ENCODE measurements at regions not wholly inside any gene's neighbourhood (a gene's known extent, or its start where the extent isn't known, plus 50 kb on each side); places are given as distances from the start of the nearest gene placed in this dataset.

DNA sequence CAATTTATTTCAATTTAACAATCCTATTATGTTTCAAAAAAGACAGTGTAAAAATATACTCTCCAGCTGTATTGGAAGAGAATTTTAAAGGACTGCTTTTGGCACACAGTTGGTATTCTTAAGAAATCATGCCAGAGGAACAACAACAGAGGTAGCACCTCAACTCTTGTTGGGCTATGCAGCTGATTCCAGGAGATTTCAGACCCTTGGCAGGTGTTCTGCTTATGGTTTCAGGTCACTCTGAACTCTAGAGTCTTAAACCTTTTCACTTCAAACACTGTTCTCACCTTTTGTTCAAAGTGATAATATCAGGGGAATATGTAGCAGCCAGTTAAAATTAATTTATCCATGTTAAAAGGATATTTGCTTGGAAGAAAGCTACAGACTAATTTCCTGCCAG lies 160.1 kb downstream of the PFKFB3 start:
- TF ChIP-seq EZH2phosphoT487 (IDR thresholded peaks at IDR 0.05; ENCODE audit: insufficient read depth, low read depth) (no peak), EZH2 (IDR thresholded peaks at IDR 0.05; ENCODE audit: insufficient read depth, poor library complexity, severe bottlenecking) (no peak)
- Histone ChIP-seq H3K4me2 (ENCODE audit: unreplicated experiment) (no peak overlapping the region), H4K20me1 (ENCODE audit: insufficient read depth) (no peaks in the 10 kb centered on the region), H3K27ac (no peak overlapping the region), H3K4me1 (ENCODE audit: insufficient read depth) (no peaks in the 10 kb centered on the region), H3F3A (ENCODE audit: insufficient read depth) (no peaks in the 10 kb centered on the region), H3K4me3 (no peak overlapping the region), H3K9me2 (ENCODE audit: insufficient read depth) (0 out of 2 replicates have a peak, but pooled peaks cover 2% of the 10 kb centered on the region), H3K79me2 (ENCODE audit: insufficient read depth) (no peaks in the 10 kb centered on the region), H3K36me3 (ENCODE audit: low read depth) (no peaks in the 10 kb centered on the region), H3K9ac (no peak overlapping the region), H3K9me3 (ENCODE audit: low read depth) (no peaks in the 10 kb centered on the region), H3K27me3 (replicated peaks; ENCODE audit: insufficient read depth) (peaks cover 9% of the 10 kb centered on the region; the same call in 1 of the 2 replicates), H2AFZ (no peak overlapping the region)
- DNase-seq, result no peak
- in situ Hi-C loops (cut with MboI), result no loop called here

DNA sequence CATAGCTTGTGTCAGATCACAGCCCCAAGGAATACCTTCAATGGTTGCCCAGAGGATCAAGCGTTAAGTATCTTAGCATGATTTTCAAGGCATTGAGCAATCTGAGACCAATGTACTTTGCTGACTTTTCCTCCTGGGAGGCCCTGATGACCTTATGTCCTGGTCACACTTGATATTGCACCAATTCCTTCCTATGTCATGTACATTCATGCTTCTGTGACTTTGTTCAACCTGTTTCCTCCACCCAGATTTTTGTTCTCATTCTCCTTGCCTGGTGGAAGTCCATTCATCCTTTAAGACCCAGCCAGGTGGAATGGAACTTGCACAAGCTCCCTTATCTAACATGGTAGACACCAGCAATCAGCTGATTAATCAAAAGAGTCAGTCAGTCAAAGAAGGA lies 160.8 kb downstream of the PFKFB3 start:
- TF ChIP-seq EZH2 (IDR thresholded peaks at IDR 0.05; ENCODE audit: insufficient read depth, poor library complexity, severe bottlenecking), result no peak
- TF ChIP-seq EZH2phosphoT487 (IDR thresholded peaks at IDR 0.05; ENCODE audit: insufficient read depth, low read depth), result no peak
- DNase-seq, result no peak
- WGBS, 2 experiments (ENCODE audit: low coverage in 1 of 2, low lambda C conversion rate in 2 of 2, missing lambda C conversion rate in 2 of 2), result 0 to 6% methylated on average over 1 of the region's 1 CpG
- no peaks in the 10 kb centered on the region for H3K4me1 ChIP-seq (ENCODE audit: insufficient read depth)
- H3K9me3 ChIP-seq (ENCODE audit: low read depth), result no peaks in the 10 kb centered on the region
- H3K4me2 ChIP-seq (ENCODE audit: unreplicated experiment), result no peak overlapping the region
- H3K9ac ChIP-seq, result no peak overlapping the region
- no peak overlapping the region for H3K27ac ChIP-seq
- H3K79me2 ChIP-seq (ENCODE audit: insufficient read depth), result no peaks in the 10 kb centered on the region
- no peaks in the 10 kb centered on the region for H3F3A ChIP-seq (ENCODE audit: insufficient read depth)
- no peaks in the 10 kb centered on the region for H3K9me2 ChIP-seq (ENCODE audit: insufficient read depth)
- no peak overlapping the region for H2AFZ ChIP-seq
- H3K36me3 ChIP-seq (ENCODE audit: low read depth), result no peaks in the 10 kb centered on the region
- H4K20me1 ChIP-seq (ENCODE audit: insufficient read depth), result no peaks in the 10 kb centered on the region
- in situ Hi-C loops (cut with MboI), result no loop called here
- H3K4me3 ChIP-seq, result no peak overlapping the region
- peaks cover 15% of the 10 kb centered on the region for H3K27me3 ChIP-seq (replicated peaks; ENCODE audit: insufficient read depth)

DNA sequence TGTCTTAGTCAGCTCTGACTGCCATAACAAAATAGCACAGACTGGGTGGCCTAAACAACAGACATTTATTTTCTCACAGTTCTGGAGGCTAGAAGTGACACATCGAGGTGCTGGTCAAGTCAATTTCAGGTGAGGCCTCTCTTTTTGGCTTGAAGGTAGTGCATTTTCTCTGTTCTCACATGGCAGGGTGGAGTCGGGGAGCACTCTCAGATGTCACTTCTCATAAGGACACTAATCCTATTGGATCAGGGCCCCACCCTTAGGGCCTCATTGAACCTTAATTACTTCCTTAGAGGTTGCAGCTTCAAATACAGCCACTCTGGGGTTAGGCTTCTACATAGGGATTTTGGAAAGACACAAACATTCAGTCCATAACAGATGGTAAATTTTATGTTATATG lies 161.6 kb downstream of the PFKFB3 start:
- in situ Hi-C loops (cut with MboI), result no loop called here
- DNase-seq, result no peak
- Histone ChIP-seq H3K4me1 (ENCODE audit: insufficient read depth) (no peaks in the 10 kb centered on the region), H3K9me3 (ENCODE audit: low read depth) (no peaks in the 10 kb centered on the region), H3K79me2 (ENCODE audit: insufficient read depth) (no peaks in the 10 kb centered on the region), H4K20me1 (ENCODE audit: insufficient read depth) (no peaks in the 10 kb centered on the region), H3K4me3 (no peak overlapping the region), H3K27ac (no peak overlapping the region), H3K4me2 (ENCODE audit: unreplicated experiment) (no peak overlapping the region), H2AFZ (no peak overlapping the region), H3F3A (ENCODE audit: insufficient read depth) (no peaks in the 10 kb centered on the region), H3K9ac (no peak overlapping the region), H3K9me2 (ENCODE audit: insufficient read depth) (no peaks in the 10 kb centered on the region), H3K36me3 (ENCODE audit: low read depth) (no peaks in the 10 kb centered on the region), H3K27me3 (replicated peaks; ENCODE audit: insufficient read depth) (peaks cover 13% of the 10 kb centered on the region)
- WGBS, 2 experiments (ENCODE audit: low coverage in 1 of 2, low lambda C conversion rate in 2 of 2, missing lambda C conversion rate in 2 of 2), result 44 to 53% methylated on average over 2 of the region's 2 CpGs
- TF ChIP-seq EZH2 (IDR thresholded peaks at IDR 0.05; ENCODE audit: insufficient read depth, poor library complexity, severe bottlenecking) (no peak), EZH2phosphoT487 (IDR thresholded peaks at IDR 0.05; ENCODE audit: insufficient read depth, low read depth) (no peak)

GRCh38 chr10:6364893-6365292 lies 162.2 kb downstream of the PFKFB3 start:
- H3K4me1 ChIP-seq (ENCODE audit: insufficient read depth), result no peaks in the 10 kb centered on the region

DNA sequence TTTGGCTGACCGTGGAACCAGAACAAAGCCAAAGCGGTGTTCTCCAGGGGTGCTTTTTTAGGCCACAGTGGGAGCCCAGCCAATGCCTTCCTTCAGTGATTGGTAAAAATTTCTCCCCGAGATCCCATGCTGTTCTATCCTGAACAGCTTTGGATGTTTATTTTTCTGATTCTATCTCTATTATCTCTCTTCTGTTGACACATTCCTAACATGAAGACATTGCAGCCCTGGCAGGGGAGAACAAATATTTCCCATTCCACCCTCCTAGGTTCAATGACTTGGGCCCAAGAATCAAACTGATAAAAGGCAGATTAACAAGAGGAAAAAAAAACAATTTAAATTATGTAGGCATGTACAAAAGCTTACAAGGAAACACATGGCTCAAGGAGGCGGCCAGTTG lies 162.7 kb downstream of the PFKFB3 start:
- Histone ChIP-seq H3K9ac (no peak overlapping the region), H3K27me3 (replicated peaks; ENCODE audit: insufficient read depth) (peaks cover 14% of the 10 kb centered on the region), H3K4me3 (no peak overlapping the region), H3K27ac (no peak overlapping the region), H4K20me1 (ENCODE audit: insufficient read depth) (no peaks in the 10 kb centered on the region), H3K36me3 (ENCODE audit: low read depth) (no peaks in the 10 kb centered on the region), H3K9me3 (ENCODE audit: low read depth) (no peaks in the 10 kb centered on the region), H3K79me2 (ENCODE audit: insufficient read depth) (no peaks in the 10 kb centered on the region), H2AFZ (no peak overlapping the region), H3K4me1 (ENCODE audit: insufficient read depth) (no peaks in the 10 kb centered on the region), H3F3A (ENCODE audit: insufficient read depth) (no peaks in the 10 kb centered on the region), H3K4me2 (ENCODE audit: unreplicated experiment) (no peak overlapping the region), H3K9me2 (ENCODE audit: insufficient read depth) (no peaks in the 10 kb centered on the region)
- WGBS, 2 experiments (ENCODE audit: low coverage in 1 of 2, low lambda C conversion rate in 2 of 2, missing lambda C conversion rate in 2 of 2), result 44 to 46% methylated on average over 4 of the region's 4 CpGs
- in situ Hi-C loops (cut with MboI), result no loop called here
- no peak for DNase-seq
- TF ChIP-seq EZH2phosphoT487 (IDR thresholded peaks at IDR 0.05; ENCODE audit: insufficient read depth, low read depth) (no peak), EZH2 (IDR thresholded peaks at IDR 0.05; ENCODE audit: insufficient read depth, poor library complexity, severe bottlenecking) (no peak)

More at GRCh38 chr10:6364893-6365292, 162.2 kb downstream of the PFKFB3 start:
- H2AFZ ChIP-seq, result no peak overlapping the region
- no peak overlapping the region for H3K4me3 ChIP-seq
- peaks cover 14% of the 10 kb centered on the region for H3K27me3 ChIP-seq (replicated peaks; ENCODE audit: insufficient read depth)
- in situ Hi-C loops (cut with MboI), result no loop called here
- TF ChIP-seq EZH2phosphoT487 (IDR thresholded peaks at IDR 0.05; ENCODE audit: insufficient read depth, low read depth) (no peak), EZH2 (IDR thresholded peaks at IDR 0.05; ENCODE audit: insufficient read depth, poor library complexity, severe bottlenecking) (no peak)
- H3K27ac ChIP-seq, result no peak overlapping the region
- no peaks in the 10 kb centered on the region for H3K9me3 ChIP-seq (ENCODE audit: low read depth)
- H3F3A ChIP-seq (ENCODE audit: insufficient read depth), result no peaks in the 10 kb centered on the region
- no peaks in the 10 kb centered on the region for H4K20me1 ChIP-seq (ENCODE audit: insufficient read depth)
- no peaks in the 10 kb centered on the region for H3K9me2 ChIP-seq (ENCODE audit: insufficient read depth)
- no peak overlapping the region for H3K9ac ChIP-seq
- no peaks in the 10 kb centered on the region for H3K36me3 ChIP-seq (ENCODE audit: low read depth)
- no peak overlapping the region for H3K4me2 ChIP-seq (ENCODE audit: unreplicated experiment)
- WGBS, 2 experiments (ENCODE audit: low coverage in 1 of 2, low lambda C conversion rate in 2 of 2, missing lambda C conversion rate in 2 of 2), result 47 to 65% methylated on average over 3 of the region's 3 CpGs
- DNase-seq, result no peak
- H3K79me2 ChIP-seq (ENCODE audit: insufficient read depth), result no peaks in the 10 kb centered on the region
